Lower leg skin (tissue), 3 donors: ENCODE measurements at regions not wholly inside any gene's neighbourhood (a gene's known extent, or its start where the extent isn't known, plus 50 kb on each side); places are given as distances from the start of the nearest gene placed in this dataset.

ENCODE experiments used
- POLR2A ChIP-seq, 2 donors: fragments of 450-650 bp; IDR thresholded peaks; one replicate each; pipeline ENCODE4 v1.6.1; 2016 to 2017; ENCODE audit warnings: antibody characterized with exemption in 2 of 2, mild to moderate bottlenecking in 1 of 2, moderate library complexity in 1 of 2
- TF ChIP-seq, protein P1 (sequence below), 3 donors: fragments of 450-650 bp; IDR thresholded peaks; one replicate each; pipeline ENCODE4 v1.5.1; 2016; ENCODE audit warnings: antibody characterized with exemption in 3 of 3, mild to moderate bottlenecking in 3 of 3, moderate library complexity in 2 of 3

DNA sequence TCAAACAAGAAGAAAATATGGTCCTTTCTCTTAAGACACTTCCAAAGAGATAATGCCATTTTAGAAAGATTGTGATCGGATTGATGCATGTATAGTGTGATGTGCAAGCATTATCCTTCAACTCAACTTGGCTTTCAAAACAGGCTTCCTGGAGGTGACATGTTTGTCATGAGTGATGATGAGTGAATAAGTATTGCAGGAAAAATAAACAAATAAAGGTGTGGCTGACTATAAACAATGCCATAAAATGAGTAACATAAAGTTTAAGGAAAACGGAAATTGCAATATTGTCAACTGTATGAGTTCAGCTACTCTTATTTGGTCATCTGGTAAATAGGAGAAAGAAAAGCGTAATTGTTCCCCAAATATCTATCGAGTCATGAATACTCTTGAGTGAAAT lies 1283.7 kb downstream of the PCDH9 start:
- TF ChIP-seq, protein P1, sequence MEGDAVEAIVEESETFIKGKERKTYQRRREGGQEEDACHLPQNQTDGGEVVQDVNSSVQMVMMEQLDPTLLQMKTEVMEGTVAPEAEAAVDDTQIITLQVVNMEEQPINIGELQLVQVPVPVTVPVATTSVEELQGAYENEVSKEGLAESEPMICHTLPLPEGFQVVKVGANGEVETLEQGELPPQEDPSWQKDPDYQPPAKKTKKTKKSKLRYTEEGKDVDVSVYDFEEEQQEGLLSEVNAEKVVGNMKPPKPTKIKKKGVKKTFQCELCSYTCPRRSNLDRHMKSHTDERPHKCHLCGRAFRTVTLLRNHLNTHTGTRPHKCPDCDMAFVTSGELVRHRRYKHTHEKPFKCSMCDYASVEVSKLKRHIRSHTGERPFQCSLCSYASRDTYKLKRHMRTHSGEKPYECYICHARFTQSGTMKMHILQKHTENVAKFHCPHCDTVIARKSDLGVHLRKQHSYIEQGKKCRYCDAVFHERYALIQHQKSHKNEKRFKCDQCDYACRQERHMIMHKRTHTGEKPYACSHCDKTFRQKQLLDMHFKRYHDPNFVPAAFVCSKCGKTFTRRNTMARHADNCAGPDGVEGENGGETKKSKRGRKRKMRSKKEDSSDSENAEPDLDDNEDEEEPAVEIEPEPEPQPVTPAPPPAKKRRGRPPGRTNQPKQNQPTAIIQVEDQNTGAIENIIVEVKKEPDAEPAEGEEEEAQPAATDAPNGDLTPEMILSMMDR (IDR thresholded peaks at IDR 0.05), result no peak
- no peak for TF ChIP-seq POLR2A (IDR thresholded peaks at IDR 0.05)
